HG02610 (cell line): ENCODE measurements at regions not wholly inside any gene's neighbourhood (a gene's known extent, or its start where the extent isn't known, plus 50 kb on each side); places are given as distances from the start of the nearest gene placed in this dataset.

Experiments
- ATAC-seq: cut with Tn5 transposase; IDR thresholded peaks from one replicate; pipeline ENCODE4 v1.9.1; 2021; ENCODE audit warnings: mild to moderate bottlenecking, moderate library complexity; ENCODE audit not compliant: unreplicated experiment

- no peak for ATAC-seq
Observed at GRCh38 chr15:70217226-70218160, 119.8 kb upstream of the TLE3 start.

DNA sequence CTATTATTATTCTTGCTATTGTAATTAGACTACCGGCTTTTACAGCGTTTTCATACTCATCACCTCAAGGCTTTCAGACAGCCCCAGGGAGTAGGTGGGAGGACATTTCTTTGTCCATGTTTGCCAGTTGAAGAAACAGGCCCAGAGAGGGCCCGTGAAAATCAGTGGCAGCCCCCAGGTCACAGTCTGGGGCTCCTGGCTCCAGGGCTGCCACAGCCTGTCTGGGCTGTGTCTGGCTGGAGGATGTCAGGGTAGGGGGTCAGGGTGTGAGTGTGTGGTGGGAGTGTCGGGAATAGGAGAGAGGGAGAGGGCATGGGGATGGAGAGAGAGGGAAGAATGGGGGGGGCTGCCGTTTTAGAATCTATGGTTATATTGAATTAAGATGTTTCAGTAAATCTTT, 118.2 kb upstream of the TLE3 start:
- ATAC-seq, result no peak

DNA sequence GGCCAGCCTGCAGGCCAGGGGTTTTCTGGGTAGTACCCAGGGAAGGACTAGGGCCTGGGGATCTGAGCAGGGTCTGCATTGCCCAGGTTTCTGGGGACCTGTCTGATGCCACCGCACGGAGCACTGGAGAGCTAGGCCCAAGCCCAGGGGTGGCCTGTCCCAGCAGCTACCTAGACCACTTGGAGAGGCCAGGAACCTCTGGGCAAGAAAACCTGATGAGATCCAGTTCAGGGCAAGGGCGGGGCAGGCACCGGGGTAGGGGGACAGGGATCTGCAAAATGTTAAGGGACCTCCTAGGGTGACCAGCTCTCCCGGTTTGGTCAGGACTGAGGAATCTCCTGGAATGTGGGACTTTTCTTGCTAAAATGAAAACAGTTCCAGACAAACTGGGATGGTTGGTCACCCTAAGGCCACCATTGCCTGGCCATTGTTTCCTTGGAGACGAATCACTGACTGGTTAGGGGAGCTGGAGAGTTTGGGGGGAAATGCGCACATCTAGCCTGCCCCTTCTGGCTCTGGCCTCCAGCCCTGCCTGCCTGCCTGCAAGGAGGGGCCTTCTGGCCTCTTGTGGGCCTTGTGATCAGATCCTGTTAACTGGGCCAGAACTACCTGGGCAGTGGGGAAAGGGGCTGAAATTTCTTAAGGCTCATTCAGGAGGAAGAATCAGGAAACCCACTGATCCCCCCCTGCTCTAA, 117.4 kb upstream of the TLE3 start:
- ATAC-seq, result no peak

DNA sequence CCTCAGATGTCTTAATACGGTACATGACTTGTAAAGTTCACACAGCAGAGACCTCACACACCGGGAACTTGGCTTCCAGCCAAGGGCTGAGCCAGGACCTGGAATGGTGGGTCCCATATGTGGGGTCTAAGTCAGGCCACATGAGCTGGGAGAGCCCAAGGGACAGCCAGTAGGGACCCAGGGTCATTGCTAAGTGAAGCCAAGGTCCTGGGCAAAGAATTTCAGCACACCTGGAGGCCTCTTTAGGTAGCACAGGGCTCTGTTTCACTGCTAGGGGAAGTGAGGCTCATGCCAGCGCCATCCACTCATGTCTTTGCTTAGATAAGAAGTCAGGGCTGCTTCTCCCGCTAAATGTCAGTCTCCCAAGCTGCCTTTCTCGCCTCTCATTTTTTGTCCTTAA, 116.6 kb upstream of the TLE3 start:
- ATAC-seq, result no peak

- no peak for ATAC-seq
Observed at GRCh38 chr15:70213794-70214193, 116.1 kb upstream of the TLE3 start.

GRCh38 chr15:70212963-70213315, 115.2 kb upstream of the TLE3 start:
- no peak for ATAC-seq

- no peak for ATAC-seq
Observed at GRCh38 chr15:70212286-70212962, 114.7 kb upstream of the TLE3 start.

DNA sequence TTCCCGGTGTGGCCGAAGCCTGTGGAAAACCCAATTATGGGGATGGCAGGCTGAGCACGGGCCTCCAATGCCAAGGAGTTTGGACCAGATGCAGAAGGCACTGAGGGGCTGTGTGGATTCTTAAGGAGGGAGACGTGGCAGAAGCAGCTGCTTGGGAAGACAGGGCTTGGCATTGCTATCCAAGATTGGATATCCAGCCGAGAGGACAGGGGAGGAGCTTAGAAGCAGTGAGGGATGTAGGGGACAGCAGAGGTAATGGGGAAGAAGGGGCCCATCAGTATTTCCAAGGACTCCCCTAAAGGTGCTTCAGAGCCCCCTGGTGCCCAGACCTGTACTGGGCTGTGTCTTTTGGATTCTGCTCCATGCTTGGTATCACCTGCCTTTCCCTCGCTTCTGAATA, 112.8 kb upstream of the TLE3 start:
- no peak for ATAC-seq

- no peak for ATAC-seq
Observed at GRCh38 chr15:70210076-70210475, 112.4 kb upstream of the TLE3 start.

DNA sequence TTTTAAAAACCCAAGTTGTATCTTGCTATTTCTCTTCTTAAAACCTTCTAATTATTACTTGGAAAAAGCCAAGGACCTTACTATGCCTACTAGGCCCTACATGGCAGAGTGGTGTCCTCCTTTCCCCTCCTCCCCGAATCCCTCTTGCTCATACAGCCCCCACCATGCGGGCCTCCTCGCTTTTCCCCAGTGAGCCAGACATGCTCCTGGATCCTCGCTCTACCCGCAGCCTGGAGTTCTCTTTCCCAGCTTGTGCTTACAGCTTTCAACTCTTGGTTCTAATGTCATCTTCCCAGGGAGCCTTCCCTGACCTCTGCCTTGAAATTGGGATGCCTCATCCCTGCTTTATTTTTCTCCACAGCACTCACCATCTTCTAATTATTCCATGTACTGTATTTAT, 111.8 kb upstream of the TLE3 start:
- no peak for ATAC-seq

- ATAC-seq, result no peak
Observed at GRCh38 chr15:70208332-70208731, 110.6 kb upstream of the TLE3 start.

DNA sequence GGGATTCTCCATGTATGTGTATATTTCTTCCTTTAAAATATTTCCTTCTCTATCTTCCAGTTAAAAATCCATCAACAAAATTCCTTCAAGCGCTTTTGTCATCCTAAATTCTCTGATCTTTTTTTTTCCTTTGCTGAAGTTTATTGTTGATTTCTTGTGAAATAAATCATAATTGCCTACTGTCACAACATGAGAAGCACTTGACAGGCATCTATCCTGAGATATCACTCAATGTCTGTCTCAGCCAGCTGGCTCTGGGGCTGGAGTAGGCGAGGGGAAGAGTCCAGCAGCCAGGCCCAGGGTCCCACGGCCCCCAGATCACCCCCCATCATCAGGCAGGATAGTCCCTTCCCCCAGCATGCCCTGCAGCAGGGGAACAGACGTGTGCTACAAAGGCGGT, 109.0 kb upstream of the TLE3 start:
- no peak for ATAC-seq

DNA sequence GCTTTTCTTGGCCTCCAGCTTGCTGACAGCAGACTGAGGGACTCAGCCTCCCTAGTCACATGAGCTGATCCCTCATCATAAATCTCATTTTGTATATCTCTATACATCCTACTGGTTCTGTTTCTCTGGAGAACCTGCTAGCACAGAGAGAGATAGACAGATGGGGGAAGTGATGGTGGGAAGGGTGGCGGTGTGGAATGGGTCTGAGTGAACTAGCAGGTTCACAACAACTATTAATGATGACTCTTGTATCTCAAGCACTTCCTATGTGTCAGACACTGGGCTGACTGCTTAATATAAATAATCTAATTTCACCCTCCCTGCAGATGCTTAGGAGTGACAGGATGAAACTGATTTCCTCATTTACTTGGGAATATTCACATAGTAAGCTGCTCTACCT, 106.9 kb upstream of the TLE3 start:
- ATAC-seq, result no peak

- no peak for ATAC-seq
Observed at GRCh38 chr15:70203981-70204560, 106.4 kb upstream of the TLE3 start.

GRCh38 chr15:70202756-70203155, 105.0 kb upstream of the TLE3 start:
- no peak for ATAC-seq

- no peak for ATAC-seq
Observed at GRCh38 chr15:70201425-70201775, 103.7 kb upstream of the TLE3 start.

- ATAC-seq, result no peak
Observed at GRCh38 chr15:70200511-70201424, 103.1 kb upstream of the TLE3 start.

GRCh38 chr15:70199540-70200410, 102.1 kb upstream of the TLE3 start:
- no peak for ATAC-seq

GRCh38 chr15:70199124-70199482, 101.4 kb upstream of the TLE3 start:
- ATAC-seq, result no peak
